Transverse colon (tissue), 4 donors: ENCODE measurements at regions not wholly inside any gene's neighbourhood (a gene's known extent, or its start where the extent isn't known, plus 50 kb on each side); places are given as distances from the start of the nearest gene placed in this dataset.

Source experiments
- CTCF ChIP-seq, 5 experiments: fragments of 200-600 bp in 3 of 5; fragments of 450-650 bp in 2 of 5; sonication (generic) in 3 of 5; IDR thresholded peaks; 1 replicate in 2 of 5; 2 replicates in 3 of 5; pipeline ENCODE4 v1.5.1; 2016 to 2017; ENCODE audit warnings: antibody characterized with exemption in 5 of 5, inconsistent platforms in 3 of 5, mild to moderate bottlenecking in 2 of 5, moderate library complexity in 1 of 5
- POLR2A ChIP-seq: fragments of 450-650 bp; IDR thresholded peaks from one replicate; pipeline ENCODE4 v1.6.1; 2016; ENCODE audit warnings: antibody characterized with exemption, mild to moderate bottlenecking, moderate library complexity
- POLR2AphosphoS5 ChIP-seq, 3 donors: sonication (generic); formaldehyde crosslinking; IDR thresholded peaks; one replicate each; pipeline ENCODE4 v1.6.1; 2016; ENCODE audit warnings: antibody characterized with exemption in 3 of 3

- TF ChIP-seq CTCF (IDR thresholded peaks at IDR 0.05), result no peak
- TF ChIP-seq POLR2AphosphoS5 (IDR thresholded peaks at IDR 0.05), result no peak
- no peak for TF ChIP-seq POLR2A
Measured at GRCh38 chr10:109735776-109736175, 187.5 kb downstream of the XPNPEP1 start.
